ENCODE measurements at regions not wholly inside any gene's neighbourhood (a gene's known extent, or its start where the extent isn't known, plus 50 kb on each side); places are given as distances from the start of the nearest gene placed in this dataset.

DNA sequence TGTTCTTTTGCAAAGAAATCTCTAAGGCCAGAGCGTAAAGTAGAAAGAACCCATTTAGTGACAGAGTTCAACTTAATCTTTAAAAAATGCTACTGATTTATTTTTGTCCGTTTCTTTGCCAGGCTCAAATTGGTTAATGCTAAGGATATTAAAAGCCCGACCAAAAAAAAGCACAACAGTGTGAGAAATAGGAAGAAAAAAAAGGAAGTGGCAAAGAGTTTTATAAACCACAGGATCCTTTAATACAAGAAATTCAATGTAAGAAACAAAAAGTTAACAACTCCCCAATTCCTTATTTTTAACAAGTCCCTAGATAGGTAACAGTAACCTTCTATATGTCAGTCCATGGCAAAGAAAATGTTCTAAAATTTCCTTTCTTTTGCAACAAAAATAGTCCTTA, 480.4 kb downstream of the ACTRT1 start:
- no peak overlapping the region for H3K4me3 Mint-ChIP-seq (ENCODE audit: low read depth)

DNA sequence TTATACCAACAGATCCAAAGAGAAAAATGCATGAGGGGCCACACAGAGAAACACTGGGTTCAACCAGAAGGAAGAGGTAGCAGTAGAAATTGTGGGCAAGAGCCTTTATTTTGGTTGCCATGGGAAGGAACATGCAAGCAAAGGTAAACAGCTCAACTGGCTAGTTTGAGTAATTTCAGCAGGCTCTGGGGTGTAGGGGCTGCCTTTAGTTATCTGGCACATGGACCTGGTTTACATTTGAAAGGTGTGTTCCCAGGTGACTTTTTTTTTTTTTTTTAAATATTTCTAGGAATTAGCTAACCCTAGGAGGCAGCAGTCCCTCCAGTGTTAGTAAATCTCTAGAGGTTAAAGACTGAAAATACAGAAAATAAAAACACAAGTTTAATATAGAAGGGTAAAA, 481.9 kb downstream of the ACTRT1 start:
- no peak overlapping the region for H3K4me3 Mint-ChIP-seq (ENCODE audit: low read depth)
- peaks cover 28% of the 10 kb centered on the region for H3K9me3 Mint-ChIP-seq (ENCODE audit: low read depth)
- no peaks in the 10 kb centered on the region for H3K27me3 Mint-ChIP-seq
- peaks cover 2% of the 10 kb centered on the region for H3K4me1 Mint-ChIP-seq (ENCODE audit: low read depth)
- no peak overlapping the region for H3K27ac Mint-ChIP-seq
- no peaks in the 10 kb centered on the region for H3K36me3 Mint-ChIP-seq (ENCODE audit: insufficient read depth)
- no peak for TF ChIP-seq CTCF (IDR thresholded peaks at IDR 0.05; ENCODE audit: unreplicated experiment)
- no peak for DNase-seq (ENCODE audit: low spot score, unreplicated experiment)

More for the DNA sequence above, 480.4 kb downstream of the ACTRT1 start:
- Mint-ChIP-seq H3K27me3 (no peaks in the 10 kb centered on the region), H3K9me3 (ENCODE audit: low read depth) (peaks cover 37% of the 10 kb centered on the region), H3K36me3 (ENCODE audit: insufficient read depth) (no peaks in the 10 kb centered on the region), H3K27ac (no peak overlapping the region), H3K4me1 (ENCODE audit: low read depth) (peaks cover 2% of the 10 kb centered on the region)
- TF ChIP-seq CTCF (IDR thresholded peaks at IDR 0.05; ENCODE audit: unreplicated experiment), result no peak
- DNase-seq (ENCODE audit: low spot score, unreplicated experiment), result no peak

DNA sequence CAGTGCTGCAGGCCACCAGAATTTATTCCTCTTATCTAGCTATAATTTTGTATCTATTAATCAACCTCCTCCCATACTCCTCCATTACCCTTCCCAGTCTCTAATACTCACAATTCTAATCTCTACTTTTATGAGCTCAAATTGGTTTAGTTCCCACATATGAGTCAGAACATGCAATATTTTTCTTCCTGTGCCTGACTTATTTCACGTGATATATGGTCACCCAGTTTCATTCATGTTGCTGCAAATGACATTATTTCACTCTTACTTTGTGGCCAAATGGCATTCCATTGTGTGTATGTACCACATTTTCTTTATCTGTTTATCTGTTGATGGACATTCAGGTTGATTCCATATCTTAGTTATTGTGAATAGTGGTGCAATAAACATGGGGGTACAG, 483.5 kb downstream of the ACTRT1 start:
- Mint-ChIP-seq H3K4me3 (ENCODE audit: low read depth) (no peak overlapping the region), H3K27me3 (no peaks in the 10 kb centered on the region), H3K27ac (no peak overlapping the region), H3K4me1 (ENCODE audit: low read depth) (peaks cover 2% of the 10 kb centered on the region), H3K9me3 (ENCODE audit: low read depth) (peaks cover 20% of the 10 kb centered on the region), H3K36me3 (ENCODE audit: insufficient read depth) (no peaks in the 10 kb centered on the region)
- TF ChIP-seq CTCF (IDR thresholded peaks at IDR 0.05; ENCODE audit: unreplicated experiment), result no peak
- no peak for DNase-seq (ENCODE audit: low spot score, unreplicated experiment)

GRCh38 chrX:127558811-127559210, 493.4 kb downstream of the ACTRT1 start:
- no peak for DNase-seq (ENCODE audit: low spot score, unreplicated experiment)
- Mint-ChIP-seq H3K4me1 (ENCODE audit: low read depth) (no peaks in the 10 kb centered on the region), H3K4me3 (ENCODE audit: low read depth) (no peak overlapping the region), H3K27ac (no peak overlapping the region), H3K36me3 (ENCODE audit: insufficient read depth) (no peaks in the 10 kb centered on the region), H3K9me3 (ENCODE audit: low read depth) (peaks cover 36% of the 10 kb centered on the region), H3K27me3 (no peaks in the 10 kb centered on the region)
- TF ChIP-seq CTCF (IDR thresholded peaks at IDR 0.05; ENCODE audit: unreplicated experiment), result no peak

DNA sequence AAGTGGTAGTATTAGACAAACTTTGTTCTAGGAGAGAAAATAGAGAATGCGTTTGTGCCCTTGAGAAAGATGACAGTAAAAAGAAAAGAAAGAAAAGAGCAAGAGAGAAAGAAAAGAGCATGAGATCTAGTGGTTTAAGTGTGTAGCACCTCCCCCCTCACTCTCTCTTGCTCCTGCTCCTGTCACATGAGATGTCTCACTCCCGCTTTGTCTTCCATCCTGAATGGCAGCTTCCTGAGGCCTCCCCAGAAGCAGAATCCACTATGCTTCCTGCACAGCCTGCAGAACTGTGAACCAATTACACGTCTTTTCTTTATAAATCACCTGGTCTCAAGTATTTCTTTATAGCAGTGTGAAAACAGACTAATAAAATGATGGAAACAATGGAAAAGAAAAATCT, 499.6 kb downstream of the ACTRT1 start:
- H3K9me3 Mint-ChIP-seq (ENCODE audit: low read depth), result peaks cover 18% of the 10 kb centered on the region
- no peak overlapping the region for H3K27ac Mint-ChIP-seq
- H3K4me1 Mint-ChIP-seq (ENCODE audit: low read depth), result no peaks in the 10 kb centered on the region
- no peak for TF ChIP-seq CTCF (IDR thresholded peaks at IDR 0.05; ENCODE audit: unreplicated experiment)
- H3K36me3 Mint-ChIP-seq (ENCODE audit: insufficient read depth), result no peaks in the 10 kb centered on the region
- no peaks in the 10 kb centered on the region for H3K27me3 Mint-ChIP-seq
- no peak for DNase-seq (ENCODE audit: low spot score, unreplicated experiment)
- no peak overlapping the region for H3K4me3 Mint-ChIP-seq (ENCODE audit: low read depth)

All from progenitor cell of endocrine pancreas (in vitro differentiated cells).